Jurkat, Clone E6-1 (cell line): ENCODE measurements at regions not wholly inside any gene's neighbourhood (a gene's known extent, or its start where the extent isn't known, plus 50 kb on each side); places are given as distances from the start of the nearest gene placed in this dataset.
"Not testable (repeated sequence)": the region's sequence is repeated elsewhere in the genome, so short reads cannot be mapped to it uniquely, and the experiment has no call there.

Source experiments
- DNase-seq: peaks from one replicate; pipeline ENCODE4 v3.0.0-alpha.2; 2011; ENCODE audit warnings: low read depth, low spot score
- H3K4me3 ChIP-seq: 2 replicates; pipeline ENCODE4 v1.5.1; 2011; ENCODE audit warnings: mild to moderate bottlenecking, low read length, control low read depth, moderate library complexity

DNA sequence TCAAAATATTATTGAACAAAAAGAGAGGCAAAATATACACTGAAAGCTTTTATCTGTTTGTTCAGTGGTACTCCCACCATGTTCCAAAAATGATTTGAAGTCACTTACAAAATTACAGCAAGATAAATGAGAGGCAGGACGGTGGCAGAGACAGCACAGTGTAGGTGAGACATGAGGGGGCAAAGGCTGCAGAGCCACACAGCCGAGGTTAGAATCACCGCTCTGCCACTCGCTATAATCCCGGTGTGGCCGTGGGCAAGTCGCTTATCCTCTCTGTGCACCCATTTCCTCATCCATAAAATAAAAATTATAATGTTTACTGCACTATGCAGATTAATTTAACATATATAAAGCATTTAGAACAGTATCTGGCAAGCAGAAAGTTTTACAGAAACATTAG lies 140.1 kb upstream of the BEND6 start:
- DNase-seq: no peak
- no peak overlapping the region for H3K4me3 ChIP-seq

GRCh38 chr6:56814308-56814707 lies 140.6 kb upstream of the BEND6 start:
- H3K4me3 ChIP-seq: no peak overlapping the region
- DNase-seq: no peak

DNA sequence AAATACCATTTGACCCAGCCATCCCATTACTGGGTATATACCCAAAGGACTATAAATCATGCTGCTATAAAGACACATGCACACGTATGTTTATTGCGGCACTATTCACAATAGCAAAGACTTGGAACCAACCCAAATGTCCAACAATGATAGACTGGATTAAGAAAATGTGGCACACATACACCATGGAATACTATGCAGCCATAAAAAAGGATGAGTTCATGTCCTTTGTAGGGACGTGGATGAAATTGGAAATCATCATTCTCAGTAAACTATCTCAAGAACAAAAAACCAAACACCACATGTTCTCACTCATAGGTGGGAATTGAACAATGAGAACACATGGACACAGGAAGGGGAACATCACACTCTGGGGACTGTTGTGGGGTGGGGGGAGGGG lies 142.1 kb upstream of the BEND6 start:
- not testable (repeated sequence) for DNase-seq, H3K4me3 ChIP-seq

DNA sequence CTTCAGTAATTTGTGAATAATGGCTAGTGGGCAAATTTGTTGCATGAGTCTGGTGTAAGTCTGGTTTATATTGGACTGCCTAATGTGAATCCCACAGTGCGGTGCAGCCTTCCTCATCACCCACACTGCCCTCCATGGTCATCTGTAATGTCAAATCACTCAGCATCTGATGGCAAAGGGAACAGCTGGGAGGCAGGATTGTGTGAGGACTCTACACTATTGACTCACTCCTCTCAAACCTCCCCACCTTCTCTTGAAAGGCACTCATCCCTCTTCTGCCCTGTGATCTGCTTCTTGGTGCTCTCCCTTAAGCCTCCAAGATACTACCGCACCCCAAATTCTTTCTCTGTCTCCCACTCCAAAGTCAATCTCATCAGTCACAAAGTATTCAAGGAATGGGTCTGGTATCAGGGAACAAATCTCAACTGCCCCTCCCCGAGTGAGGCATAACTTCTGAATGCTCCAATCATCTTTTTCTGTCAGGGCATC lies 146.0 kb upstream of the BEND6 start:
- no peak for DNase-seq
- no peak overlapping the region for H3K4me3 ChIP-seq

GRCh38 chr6:56807989-56808337 lies 146.9 kb upstream of the BEND6 start:
- no peak overlapping the region for H3K4me3 ChIP-seq
- DNase-seq: no peak

DNA sequence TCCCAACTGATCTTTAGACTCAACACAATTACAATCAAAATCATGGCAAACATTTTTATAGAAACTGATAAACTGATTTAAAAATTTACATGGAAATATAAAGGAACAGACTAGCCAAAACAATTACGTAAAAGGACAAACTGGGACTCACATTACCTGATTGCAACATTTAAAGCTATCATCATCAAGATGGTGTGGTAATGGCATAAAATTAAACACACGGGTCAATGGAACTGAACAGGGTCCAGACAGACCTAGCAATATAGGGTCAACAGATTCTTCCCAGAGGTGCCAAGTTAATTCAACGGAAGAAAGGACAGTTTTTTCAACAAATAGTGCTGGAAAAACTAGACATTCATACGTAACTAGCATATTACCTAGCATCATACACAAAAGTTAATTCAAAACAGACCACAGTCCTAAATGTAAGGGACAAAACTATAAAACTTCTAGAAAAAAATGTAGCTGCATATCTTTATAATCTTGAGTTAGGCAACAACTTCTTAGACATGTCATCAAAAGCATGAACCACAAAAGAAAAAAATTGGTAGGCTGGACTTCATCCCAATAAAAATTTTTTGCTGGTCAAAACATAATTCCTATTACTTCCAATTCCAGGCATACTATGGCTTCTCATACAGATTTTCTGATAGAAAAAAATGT lies 147.4 kb upstream of the BEND6 start:
- H3K4me3 ChIP-seq: no peak overlapping the region
- no peak for DNase-seq

DNA sequence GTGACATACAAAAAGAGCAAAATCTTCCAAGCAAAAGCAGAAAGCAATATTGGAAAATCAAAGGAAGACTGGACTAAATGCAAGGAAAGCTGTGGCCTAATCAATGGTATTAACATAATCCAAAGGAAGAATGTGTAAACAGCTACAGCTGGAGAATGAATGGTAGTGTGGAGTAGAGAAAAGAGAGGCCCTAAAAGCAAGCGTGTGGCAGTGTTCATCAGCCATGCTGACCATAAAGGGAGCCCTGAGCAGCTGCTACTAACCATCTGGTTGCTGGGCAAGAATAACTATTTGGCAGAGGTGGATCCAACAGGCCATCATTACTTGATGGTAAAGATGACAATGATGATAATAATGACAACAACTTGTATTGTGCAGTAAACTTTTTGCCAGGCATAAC lies 148.5 kb upstream of the BEND6 start:
- no peak overlapping the region for H3K4me3 ChIP-seq
- no peak for DNase-seq

DNA sequence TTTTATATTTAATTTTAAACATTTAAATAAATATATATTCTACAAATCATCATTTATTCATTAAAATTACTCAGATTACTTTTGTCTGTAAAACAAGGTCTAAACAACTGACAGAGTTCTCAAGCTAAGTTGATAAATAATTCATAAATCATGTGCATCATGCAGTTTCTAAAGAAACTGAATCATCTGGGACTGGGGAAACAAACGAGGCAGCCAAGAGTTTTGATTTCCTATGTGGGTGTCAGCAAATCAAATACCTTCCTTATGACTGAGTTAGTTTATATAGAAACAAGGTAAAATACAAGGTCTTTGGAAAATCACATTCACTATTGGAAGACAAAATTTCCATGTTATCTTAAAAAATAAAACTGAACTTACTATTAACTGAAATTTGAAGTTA lies 149.9 kb upstream of the BEND6 start:
- H3K4me3 ChIP-seq: no peak overlapping the region
- DNase-seq: no peak

DNA sequence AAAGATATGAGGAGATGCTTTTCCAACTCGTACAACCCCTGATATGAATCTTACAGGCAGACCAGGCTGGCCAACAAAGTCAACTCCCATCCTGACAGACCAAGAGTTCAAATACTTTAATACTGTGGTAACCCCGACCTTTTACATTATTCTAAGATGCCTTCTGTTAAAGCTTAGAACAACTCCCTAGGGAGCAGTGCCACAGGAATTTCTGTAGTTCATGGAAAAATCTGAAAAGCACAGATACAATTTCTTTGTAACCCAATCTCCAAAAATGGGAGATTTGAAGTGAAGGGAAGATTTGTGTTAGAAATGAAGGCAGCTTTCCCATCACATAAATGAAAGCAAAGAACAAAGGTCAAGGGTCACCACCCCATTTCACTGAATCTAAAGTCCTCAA lies 151.3 kb upstream of the BEND6 start:
- H3K4me3 ChIP-seq: no peak overlapping the region
- no peak for DNase-seq

GRCh38 chr6:56802584-56802983 lies 152.3 kb upstream of the BEND6 start:
- DNase-seq: no peak
- no peak overlapping the region for H3K4me3 ChIP-seq

GRCh38 chr6:56799989-56800388 lies 154.9 kb upstream of the BEND6 start:
- H3K4me3 ChIP-seq: no peak overlapping the region
- no peak for DNase-seq

GRCh38 chr6:56798163-56798562 lies 155.5 kb upstream of the DST start:
- no peak overlapping the region for H3K4me3 ChIP-seq
- no peak for DNase-seq

DNA sequence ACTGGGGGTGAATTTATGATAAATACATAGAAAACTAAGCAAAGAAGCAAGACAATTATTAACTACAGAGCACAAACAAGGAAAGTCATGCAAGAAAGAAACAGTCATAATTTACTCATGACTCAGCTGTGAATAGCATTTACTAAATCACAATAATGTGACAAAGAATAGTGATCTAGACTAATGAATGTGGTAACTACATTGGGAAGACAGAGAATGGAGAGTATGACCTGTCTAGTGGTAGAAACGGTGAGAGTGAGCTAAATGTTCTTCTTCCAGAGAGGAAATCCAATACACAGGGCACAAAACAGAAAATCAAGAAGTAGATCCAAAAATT lies 153.5 kb upstream of the DST start:
- no peak overlapping the region for H3K4me3 ChIP-seq
- no peak for DNase-seq

- DNase-seq: no peak
Measured at GRCh38 chr6:56795466-56796195, 152.9 kb upstream of the DST start.

DNA sequence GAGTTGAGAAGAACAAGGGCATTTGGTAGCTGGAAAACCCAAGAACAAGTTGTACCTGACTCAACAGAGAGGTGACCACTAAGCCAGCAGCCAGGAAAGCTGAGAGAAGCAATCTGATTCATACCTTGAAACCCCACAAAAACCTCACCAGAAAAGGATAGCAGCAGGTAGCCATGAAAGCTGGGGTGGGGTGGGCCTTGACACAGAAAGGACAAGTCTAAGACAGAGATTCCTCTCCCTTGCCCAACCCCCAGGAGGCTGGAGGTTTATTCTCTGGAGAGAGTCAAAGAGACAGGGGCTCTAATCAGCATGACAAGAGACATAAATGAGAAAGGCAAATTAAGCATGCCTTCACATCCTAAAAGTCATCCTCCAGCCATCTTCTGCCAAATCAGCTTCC lies 151.7 kb upstream of the DST start:
- no peak for DNase-seq
- no peak overlapping the region for H3K4me3 ChIP-seq

More at GRCh38 chr6:56795466-56796195, 152.9 kb upstream of the DST start:
- H3K4me3 ChIP-seq: no peak overlapping the region

DNA sequence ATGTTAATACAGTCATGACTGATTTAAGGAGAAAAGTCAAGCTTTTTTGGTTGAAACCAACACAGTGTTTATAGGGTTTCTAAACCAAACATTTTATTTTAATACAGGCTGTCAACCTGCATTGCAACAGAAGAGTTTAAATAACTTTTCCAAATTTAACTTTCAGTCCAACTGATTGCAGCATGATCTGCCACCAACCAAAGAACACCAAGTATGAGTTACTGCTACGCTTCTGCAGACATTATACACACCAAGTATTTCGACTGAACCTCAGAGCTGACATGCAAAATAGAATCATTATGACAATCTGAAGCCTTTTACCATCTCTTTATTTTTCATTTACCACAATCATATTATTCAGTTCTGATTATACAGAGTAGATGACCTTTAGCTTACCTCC lies 151.2 kb upstream of the DST start:
- DNase-seq: no peak
- H3K4me3 ChIP-seq: no peak overlapping the region

DNA sequence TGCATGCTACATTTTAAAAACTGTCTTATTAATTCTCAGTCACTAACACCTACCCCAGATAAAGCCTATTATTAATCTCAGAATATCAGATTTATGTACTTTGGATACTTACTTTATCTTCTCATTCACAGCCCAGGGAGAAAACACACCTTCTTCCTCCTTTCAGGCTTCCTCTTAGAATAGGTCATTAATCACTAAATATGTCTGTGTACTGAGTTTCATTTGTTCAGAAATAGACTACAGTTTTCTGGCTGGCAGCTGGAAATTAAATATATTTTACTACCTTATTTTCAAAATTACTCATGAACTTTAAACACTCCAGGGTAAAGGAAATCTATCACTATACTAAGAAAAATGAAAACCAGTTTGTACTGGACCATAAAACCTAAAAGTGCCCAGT lies 147.7 kb upstream of the DST start:
- DNase-seq: no peak

DNA sequence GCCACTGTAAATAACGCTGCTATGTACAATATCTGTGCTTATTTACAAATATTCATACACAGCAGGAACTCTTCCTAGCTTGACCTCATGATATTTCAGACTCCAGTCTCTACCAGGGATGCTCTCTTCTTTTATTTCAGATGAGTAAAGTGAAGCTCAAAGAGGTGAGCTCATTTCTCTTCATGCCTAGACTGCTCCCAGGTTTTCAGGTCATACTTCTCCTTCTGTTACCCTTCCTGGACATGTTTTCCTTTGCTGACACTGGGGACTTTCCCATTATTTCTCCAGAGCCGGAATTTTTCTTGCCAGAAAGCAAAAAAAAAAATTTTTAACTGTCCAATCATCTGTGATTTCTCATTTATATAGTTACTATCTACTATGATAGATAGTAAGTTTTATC lies 147.2 kb upstream of the DST start:
- H3K4me3 ChIP-seq: no peak overlapping the region
- DNase-seq: no peak

More for the DNA sequence above, 147.7 kb upstream of the DST start:
- H3K4me3 ChIP-seq: no peak overlapping the region

GRCh38 chr6:56789342-56789741 lies 146.7 kb upstream of the DST start:
- DNase-seq: no peak
- H3K4me3 ChIP-seq: no peak overlapping the region

DNA sequence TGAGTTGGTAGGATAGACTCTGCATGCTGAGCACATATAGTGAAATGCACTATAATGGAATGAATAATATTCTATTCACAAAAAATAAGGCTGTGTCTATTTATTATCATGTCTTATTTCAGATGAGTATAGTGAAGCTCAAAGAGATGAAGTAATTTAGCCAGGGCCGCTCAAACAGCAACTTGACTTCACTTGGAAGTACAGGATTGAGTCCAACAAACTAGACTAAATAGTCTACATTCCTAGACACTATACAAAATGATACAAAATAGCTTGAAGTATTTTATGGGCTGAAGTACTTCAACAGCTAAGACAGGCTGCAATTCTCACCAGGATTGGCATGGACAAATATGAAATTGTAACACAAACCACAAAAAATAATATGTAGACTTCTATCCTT lies 144.5 kb upstream of the DST start:
- H3K4me3 ChIP-seq: no peak overlapping the region
- DNase-seq: no peak

- DNase-seq: no peak
- H3K4me3 ChIP-seq: no peak overlapping the region
Measured at GRCh38 chr6:56786256-56786655, 143.6 kb upstream of the DST start.
